PC-9 (cell line): ENCODE measurements at regions not wholly inside any gene's neighbourhood (a gene's known extent, or its start where the extent isn't known, plus 50 kb on each side); places are given as distances from the start of the nearest gene placed in this dataset.

Experiments
- BruUV-seq: library from RNA; stranded (reverse); fragments of 400-500 nt; replicated peaks from 2 replicates; lab custom pipeline; 2021; lab: Mats Ljungman, UMichigan
- CTCF ChIA-PET: fragments of 300-600 bp; sonication (Branson Sonifier 250); formaldehyde crosslinking; loops from one replicate; lab custom pipeline; 2022; ENCODE audit warnings: antibody characterized with exemption; lab: Charles Lee
- POLR2A ChIA-PET: fragments of 300-600 bp; sonication (Branson Sonifier 250); formaldehyde crosslinking; loops from one replicate; lab custom pipeline; 2022; ENCODE audit warnings: antibody characterized with exemption; ENCODE audit not compliant: unreplicated experiment; lab: Charles Lee
- DNase-seq, 2 experiments: peaks; one replicate each; pipeline versions ENCODE4 v3.0.0 to v3.0.0-alpha.2; 2015 to 2022; ENCODE audit warnings: mixed read lengths in 1 of 2
- H2AFZ ChIP-seq: fragments of 200-600 bp; sonication (generic); 2 replicates; pipeline ENCODE4 v1.8.1; 2017; ENCODE audit warnings: antibody characterized with exemption
- H3F3A ChIP-seq: fragments of 200-600 bp; sonication (generic); 2 replicates; pipeline ENCODE4 v1.8.1; 2017; ENCODE audit warnings: antibody characterized with exemption, mild to moderate bottlenecking, low read depth; ENCODE audit not compliant: insufficient read depth
- H3K27ac ChIP-seq: fragments of 200-600 bp; sonication (generic); 2 replicates; pipeline ENCODE4 v1.6.1; 2016; ENCODE audit warnings: mixed run types
- H3K27me3 ChIP-seq: fragments of 200-600 bp; sonication (generic); 2 replicates; pipeline ENCODE4 v1.6.1; 2016; ENCODE audit warnings: low read depth, mixed run types; ENCODE audit not compliant: insufficient read depth
- H3K36me3 ChIP-seq: fragments of 200-600 bp; sonication (generic); 2 replicates; pipeline ENCODE4 v1.6.1; 2016; ENCODE audit warnings: low read depth, mixed run types
- H3K4me1 ChIP-seq: fragments of 200-600 bp; sonication (generic); replicated peaks from 2 replicates; pipeline ENCODE4 v1.6.1; 2016; ENCODE audit warnings: mixed run types; ENCODE audit not compliant: insufficient read depth
- H3K4me2 ChIP-seq: fragments of 200-600 bp; sonication (generic); 2 replicates; pipeline ENCODE4 v1.6.1; 2017; ENCODE audit warnings: mixed run types
- H3K4me3 ChIP-seq: fragments of 200-600 bp; sonication (generic); 2 replicates; pipeline ENCODE4 v1.6.1; 2016; ENCODE audit warnings: mixed run types
- H3K79me2 ChIP-seq: fragments of 200-600 bp; sonication (generic); 2 replicates; pipeline ENCODE4 v1.6.1; 2017; ENCODE audit warnings: low read depth, mixed run types
- H3K9me2 ChIP-seq: fragments of 200-600 bp; sonication (generic); 2 replicates; pipeline ENCODE4 v1.8.1; 2017; ENCODE audit warnings: mild to moderate bottlenecking; ENCODE audit not compliant: insufficient read depth
- H3K9me3 ChIP-seq: fragments of 200-600 bp; sonication (generic); 2 replicates; pipeline ENCODE4 v1.8.1; 2016; ENCODE audit warnings: low read depth; ENCODE audit not compliant: insufficient read depth
- H4K20me1 ChIP-seq: fragments of 200-600 bp; sonication (generic); 2 replicates; pipeline ENCODE4 v1.8.1; 2017; ENCODE audit not compliant: insufficient read depth
- CTCF ChIP-seq: fragments of 200-600 bp; sonication (generic); conservative IDR thresholded peaks from 2 replicates; pipeline ENCODE4 v1.6.1; 2017; ENCODE audit warnings: mixed run types, antibody characterized with exemption, mild to moderate bottlenecking, moderate library complexity
- EZH2 ChIP-seq: fragments of 200-600 bp; sonication (generic); IDR thresholded peaks from 2 replicates; pipeline ENCODE4 v1.8.0; 2017; ENCODE audit warnings: antibody characterized with exemption, low read depth
- intact Hi-C: fragments of 100-400 bp; cut with micrococcal nuclease; formaldehyde crosslinking; loops from one replicate; pipeline ENCODE4 v1.10.0; 2022; ENCODE audit not compliant: unreplicated experiment

GRCh38 chr12:18905134-18905533 is 167.2 kb downstream of the CAPZA3 start:
- no peaks in the 10 kb centered on the region for H4K20me1 ChIP-seq
- no peaks in the 10 kb centered on the region for H3K36me3 ChIP-seq
- H3K4me2 ChIP-seq: no peak overlapping the region
- no TSS peak for BruUV-seq
- no peaks in the 10 kb centered on the region for H3K4me1 ChIP-seq
- TF ChIP-seq EZH2 (no peak), CTCF (no peak)
- no peak for DNase-seq
- no peak overlapping the region for H2AFZ ChIP-seq
- intact Hi-C loops: no loop called here
- CTCF ChIA-PET: interaction anchor here (0.6 kb wide), 1 partner anchor 578 kb away, joined by 3 read pairs; no protein-coding TSS in a partner anchor
- no peaks in the 10 kb centered on the region for H3K9me2 ChIP-seq
- POLR2A ChIA-PET: no interaction called here
- H3K4me3 ChIP-seq: no peak overlapping the region
- H3K27me3 ChIP-seq: no peaks in the 10 kb centered on the region
- H3K27ac ChIP-seq: no peak overlapping the region
- 0 out of 2 replicates have a peak, but pooled peaks cover 3% of the 10 kb centered on the region for H3K9me3 ChIP-seq
- no peaks in the 10 kb centered on the region for H3K79me2 ChIP-seq
- no peaks in the 10 kb centered on the region for H3F3A ChIP-seq

DNA sequence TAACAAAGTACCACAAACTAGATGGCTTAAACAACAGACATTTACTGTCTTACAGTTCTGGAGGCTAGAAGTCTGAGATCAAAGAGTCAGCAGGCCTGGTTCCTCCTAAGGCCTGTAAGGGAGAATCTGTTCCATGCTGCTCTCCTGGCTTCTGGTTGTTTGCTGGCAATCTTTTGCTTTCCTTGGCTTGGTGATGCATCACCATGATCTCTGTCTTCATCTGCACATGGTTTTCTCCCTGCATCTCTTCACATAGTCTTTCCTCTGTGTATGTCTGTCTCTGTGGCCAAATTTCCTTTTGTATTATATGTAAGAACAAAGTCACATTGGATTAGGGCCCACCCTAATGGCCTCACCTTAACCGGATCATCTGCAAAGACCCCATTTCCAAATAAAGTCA is 168.5 kb downstream of the CAPZA3 start:
- H3K4me1 ChIP-seq: no peaks in the 10 kb centered on the region
- no TSS peak for BruUV-seq
- no peaks in the 10 kb centered on the region for H3K36me3 ChIP-seq
- H3K9me3 ChIP-seq: 0 out of 2 replicates have a peak, but pooled peaks cover 3% of the 10 kb centered on the region
- no peaks in the 10 kb centered on the region for H3K9me2 ChIP-seq
- H3F3A ChIP-seq: no peaks in the 10 kb centered on the region
- TF ChIP-seq EZH2: no peak
- TF ChIP-seq CTCF: no peak
- H2AFZ ChIP-seq: no peak overlapping the region
- intact Hi-C loops: no loop called here
- ChIA-PET CTCF (no interaction called here), POLR2A (no interaction called here)
- H3K4me2 ChIP-seq: no peak overlapping the region
- H3K4me3 ChIP-seq: no peak overlapping the region
- no peak overlapping the region for H3K27ac ChIP-seq
- no peaks in the 10 kb centered on the region for H3K79me2 ChIP-seq
- DNase-seq: no peak
- H3K27me3 ChIP-seq: no peaks in the 10 kb centered on the region
- H4K20me1 ChIP-seq: no peaks in the 10 kb centered on the region

GRCh38 chr12:18907127-18907526 is 169.2 kb downstream of the CAPZA3 start:
- H3K27ac ChIP-seq: no peak overlapping the region
- ChIA-PET CTCF (no interaction called here), POLR2A (no interaction called here)
- no peaks in the 10 kb centered on the region for H3F3A ChIP-seq
- H3K36me3 ChIP-seq: no peaks in the 10 kb centered on the region
- no peak overlapping the region for H3K4me2 ChIP-seq
- no TSS peak for BruUV-seq
- H3K4me3 ChIP-seq: no peak overlapping the region
- DNase-seq: no peak
- H3K9me2 ChIP-seq: no peaks in the 10 kb centered on the region
- TF ChIP-seq CTCF (no peak), EZH2 (no peak)
- H3K27me3 ChIP-seq: no peaks in the 10 kb centered on the region
- no peaks in the 10 kb centered on the region for H4K20me1 ChIP-seq
- no peak overlapping the region for H2AFZ ChIP-seq
- no peaks in the 10 kb centered on the region for H3K4me1 ChIP-seq
- intact Hi-C loops: no loop called here
- H3K9me3 ChIP-seq: 0 out of 2 replicates have a peak, but pooled peaks cover 3% of the 10 kb centered on the region
- H3K79me2 ChIP-seq: no peaks in the 10 kb centered on the region
